ENCODE measurements at regions not wholly inside any gene's neighbourhood (a gene's known extent, or its start where the extent isn't known, plus 50 kb on each side); places are given as distances from the start of the nearest gene placed in this dataset.

GRCh38 chr20:11712639-11713160, 205.0 kb upstream of the BTBD3 start:
- H3K4me3 ChIP-seq: no peak overlapping the region
- H3K4me1 ChIP-seq: no peaks in the 10 kb centered on the region
- H3K36me3 ChIP-seq: no peaks in the 10 kb centered on the region
- H3K27me3 ChIP-seq: no peaks in the 10 kb centered on the region
- WGBS, 2 donors: 70 to 94% methylated on average over 1 to 3 of the region's 3 CpGs
- TF ChIP-seq CTCF (IDR thresholded peaks at IDR 0.05): no peak
- TF ChIP-seq POLR2A (IDR thresholded peaks at IDR 0.05): no peak
- no peak overlapping the region for H3K27ac ChIP-seq
- intact Hi-C loops (cut with DNase I): no loop called here
- no peaks in the 10 kb centered on the region for H3K9me3 ChIP-seq
- no peak for DNase-seq

GRCh38 chr20:11714886-11715285, 202.8 kb upstream of the BTBD3 start:
- Histone ChIP-seq H3K36me3 (no peaks in the 10 kb centered on the region), H3K27me3 (no peaks in the 10 kb centered on the region), H3K9me3 (no peaks in the 10 kb centered on the region), H3K4me1 (no peaks in the 10 kb centered on the region), H3K4me3 (no peak overlapping the region), H3K27ac (no peak overlapping the region)
- no peak for TF ChIP-seq POLR2A (IDR thresholded peaks at IDR 0.05)
- 45 to 46% methylated on average over 2 of the region's 2 CpGs for WGBS, 2 donors
- no peak for DNase-seq
- intact Hi-C loops (cut with DNase I): no loop called here

GRCh38 chr20:11716239-11716944, 201.3 kb upstream of the BTBD3 start:
- WGBS, 2 donors: 45 to 49% methylated on average over 4 of the region's 4 CpGs
- intact Hi-C loops (cut with DNase I): no loop called here

GRCh38 chr20:11716945-11717248, 200.8 kb upstream of the BTBD3 start:
- TF ChIP-seq POLR2A (IDR thresholded peaks at IDR 0.05): no peak
- TF ChIP-seq CTCF (IDR thresholded peaks at IDR 0.05): no peak
- Histone ChIP-seq H3K9me3 (no peaks in the 10 kb centered on the region), H3K27me3 (no peaks in the 10 kb centered on the region), H3K4me1 (no peaks in the 10 kb centered on the region), H3K27ac (no peak overlapping the region), H3K4me3 (no peak overlapping the region), H3K36me3 (no peaks in the 10 kb centered on the region)
- WGBS, 2 donors: 80 to 89% methylated on average over 1 of the region's 1 CpG
- intact Hi-C loops (cut with DNase I): no loop called here
- DNase-seq: no peak

More at GRCh38 chr20:11716239-11716944, 201.3 kb upstream of the BTBD3 start:
- Histone ChIP-seq H3K27ac (no peak overlapping the region), H3K4me3 (no peak overlapping the region), H3K27me3 (no peaks in the 10 kb centered on the region), H3K4me1 (no peaks in the 10 kb centered on the region), H3K36me3 (no peaks in the 10 kb centered on the region), H3K9me3 (no peaks in the 10 kb centered on the region)
- no peak for DNase-seq
- peak in 1 of 6 experiments; percentile 37 for TF ChIP-seq CTCF (IDR thresholded peaks at IDR 0.05)
- TF ChIP-seq POLR2A (IDR thresholded peaks at IDR 0.05): no peak

- no peak for TF ChIP-seq POLR2A (IDR thresholded peaks at IDR 0.05)
- TF ChIP-seq CTCF (IDR thresholded peaks at IDR 0.05): no peak
- intact Hi-C loops (cut with DNase I): no loop called here
- Histone ChIP-seq H3K4me3 (no peak overlapping the region), H3K9me3 (no peaks in the 10 kb centered on the region), H3K27ac (no peak overlapping the region), H3K4me1 (no peaks in the 10 kb centered on the region), H3K36me3 (no peaks in the 10 kb centered on the region), H3K27me3 (no peaks in the 10 kb centered on the region)
- DNase-seq: no peak
- WGBS, 2 donors: 76 to 92% methylated on average over 3 of the region's 3 CpGs
These were observed 200.1 kb upstream of the BTBD3 start for GRCh38 chr20:11717562-11717961.
